Naive B cell (primary cell): ENCODE measurements at regions not wholly inside any gene's neighbourhood (a gene's known extent, or its start where the extent isn't known, plus 50 kb on each side); places are given as distances from the start of the nearest gene placed in this dataset.

Experiments used
- ATAC-seq, 2 donors: fragments of 150-1000 bp; cut with Tn5 transposase; 2 replicates each; pipeline ENCODE4 v1.10.0; 2021; ENCODE audit warnings: low read depth in 2 of 2, mild to moderate bottlenecking in 2 of 2, moderate library complexity in 2 of 2
- DNase-seq: peaks from one replicate; pipeline ENCODE4 v3.0.0; 2022
- H3K27ac Mint-ChIP-seq, 6 donors: one replicate each; pipeline ENCODE4 v1.8.0; 2020 to 2022; ENCODE audit warnings: mild to moderate bottlenecking in 6 of 6, mixed read lengths in 6 of 6, moderate library complexity in 5 of 6, inconsistent platforms in 2 of 6
- H3K27me3 Mint-ChIP-seq, 3 donors: one replicate each; pipeline ENCODE4 v1.8.0; 2021 to 2022; ENCODE audit warnings: mixed read lengths in 3 of 3, mild to moderate bottlenecking in 1 of 3
- H3K36me3 Mint-ChIP-seq, 2 donors: one replicate each; pipeline ENCODE4 v1.8.0; 2020 to 2022; ENCODE audit warnings: mixed read lengths in 2 of 2, inconsistent platforms in 1 of 2, mild to moderate bottlenecking in 1 of 2
- H3K4me1 Mint-ChIP-seq, 3 donors: one replicate each; pipeline ENCODE4 v1.8.0; 2020 to 2022; ENCODE audit warnings: mixed read lengths in 3 of 3, inconsistent platforms in 1 of 3, mild to moderate bottlenecking in 1 of 3, moderate library complexity in 1 of 3
- H3K4me3 Mint-ChIP-seq, 8 donors: one replicate each; pipeline ENCODE4 v1.8.0; 2020 to 2022; ENCODE audit warnings: mild to moderate bottlenecking in 8 of 8, mixed read lengths in 8 of 8, moderate library complexity in 8 of 8, inconsistent platforms in 2 of 8
- H3K9me3 Mint-ChIP-seq, 7 donors: one replicate each; pipeline ENCODE4 v1.8.0; 2020 to 2022; ENCODE audit warnings: mixed read lengths in 7 of 7, mild to moderate bottlenecking in 5 of 7, inconsistent platforms in 2 of 7, moderate library complexity in 1 of 7

- no peaks in the 10 kb centered on the region for H3K4me1 Mint-ChIP-seq
- H3K27me3 Mint-ChIP-seq: no peaks in the 10 kb centered on the region
- peak overlapping the region in 1 of 6 donors; percentile 88 for H3K27ac Mint-ChIP-seq
- DNase-seq (no peak), ATAC-seq (no peak)
- H3K9me3 Mint-ChIP-seq: peaks cover 0 to 2% (median 0%) of the 10 kb centered on the region in 7 donors
- H3K4me3 Mint-ChIP-seq: no peak overlapping the region
- H3K36me3 Mint-ChIP-seq: no peaks in the 10 kb centered on the region
Measured at GRCh38 chr7:136693166-136694119, 175.0 kb upstream of the CHRM2 start.

GRCh38 chr7:136692221-136692620 lies 176.2 kb upstream of the CHRM2 start:
- no peak for DNase-seq
- no peak overlapping the region for H3K27ac Mint-ChIP-seq
- H3K9me3 Mint-ChIP-seq: peaks cover 0 to 4% (median 0%) of the 10 kb centered on the region in 7 donors
- no peaks in the 10 kb centered on the region for H3K27me3 Mint-ChIP-seq
- no peaks in the 10 kb centered on the region for H3K4me1 Mint-ChIP-seq
- H3K4me3 Mint-ChIP-seq: no peak overlapping the region
- H3K36me3 Mint-ChIP-seq: no peaks in the 10 kb centered on the region
- no peak for ATAC-seq

- Mint-ChIP-seq H3K27me3 (no peaks in the 10 kb centered on the region), H3K36me3 (no peaks in the 10 kb centered on the region), H3K9me3 (peaks cover 0 to 4% (median 0%) of the 10 kb centered on the region in 7 donors), H3K4me3 (no peak overlapping the region), H3K27ac (no peak overlapping the region), H3K4me1 (no peaks in the 10 kb centered on the region)
- DNase-seq (no peak), ATAC-seq (no peak)
Measured at GRCh38 chr7:136688601-136689000, 179.9 kb upstream of the CHRM2 start.

GRCh38 chr7:136687693-136688322 lies 180.6 kb upstream of the CHRM2 start:
- no peak for DNase-seq
- Mint-ChIP-seq H3K36me3 (no peaks in the 10 kb centered on the region), H3K4me1 (no peaks in the 10 kb centered on the region), H3K27ac (no peak overlapping the region), H3K4me3 (no peak overlapping the region), H3K9me3 (peaks cover 0 to 4% (median 0%) of the 10 kb centered on the region in 7 donors), H3K27me3 (no peaks in the 10 kb centered on the region)
- no peak for ATAC-seq

GRCh38 chr7:136685501-136686173 lies 182.8 kb upstream of the CHRM2 start:
- peaks cover 0 to 4% (median 0%) of the 10 kb centered on the region in 7 donors for H3K9me3 Mint-ChIP-seq
- no peaks in the 10 kb centered on the region for H3K27me3 Mint-ChIP-seq
- ATAC-seq (no peak), DNase-seq (no peak)
- no peak overlapping the region for H3K4me3 Mint-ChIP-seq
- H3K4me1 Mint-ChIP-seq: no peaks in the 10 kb centered on the region
- H3K27ac Mint-ChIP-seq: peak overlapping the region in 1 of 6 donors; percentile 42
- no peaks in the 10 kb centered on the region for H3K36me3 Mint-ChIP-seq

GRCh38 chr7:136677471-136678365 lies 190.7 kb upstream of the CHRM2 start:
- DNase-seq (no peak), ATAC-seq (no peak)
- H3K27ac Mint-ChIP-seq: no peak overlapping the region
- H3K9me3 Mint-ChIP-seq: peaks cover 6 to 26% (median 13%) of the 10 kb centered on the region in 7 donors
- no peaks in the 10 kb centered on the region for H3K27me3 Mint-ChIP-seq
- H3K36me3 Mint-ChIP-seq: no peaks in the 10 kb centered on the region
- H3K4me1 Mint-ChIP-seq: no peaks in the 10 kb centered on the region
- H3K4me3 Mint-ChIP-seq: no peak overlapping the region

GRCh38 chr7:136667584-136667983 lies 200.9 kb upstream of the CHRM2 start:
- Mint-ChIP-seq H3K4me1 (no peaks in the 10 kb centered on the region), H3K4me3 (no peak overlapping the region), H3K36me3 (peaks cover 0 to 6% of the 10 kb centered on the region in 2 donors), H3K9me3 (peaks cover under 1 to 33% (median 15%) of the 10 kb centered on the region in 7 donors), H3K27me3 (no peaks in the 10 kb centered on the region), H3K27ac (no peak overlapping the region)
- ATAC-seq (no peak), DNase-seq (no peak)

- no peak for ATAC-seq
- Mint-ChIP-seq H3K27ac (no peak overlapping the region), H3K36me3 (no peaks in the 10 kb centered on the region), H3K4me1 (no peaks in the 10 kb centered on the region), H3K4me3 (no peak overlapping the region), H3K9me3 (peaks cover 0 to 17% (median 3%) of the 10 kb centered on the region in 7 donors), H3K27me3 (no peaks in the 10 kb centered on the region)
- DNase-seq: no peak
Measured at GRCh38 chr7:136665878-136666509, 202.5 kb upstream of the CHRM2 start.

GRCh38 chr7:136664537-136664936 lies 203.9 kb upstream of the CHRM2 start:
- H3K36me3 Mint-ChIP-seq: no peaks in the 10 kb centered on the region
- H3K27me3 Mint-ChIP-seq: no peaks in the 10 kb centered on the region
- no peak for ATAC-seq
- no peak overlapping the region for H3K27ac Mint-ChIP-seq
- H3K4me1 Mint-ChIP-seq: no peaks in the 10 kb centered on the region
- H3K9me3 Mint-ChIP-seq: peaks cover 0 to 4% (median 0%) of the 10 kb centered on the region in 7 donors
- DNase-seq: no peak
- no peak overlapping the region for H3K4me3 Mint-ChIP-seq

GRCh38 chr7:136657482-136657921 lies 210.9 kb upstream of the CHRM2 start:
- no peaks in the 10 kb centered on the region for H3K36me3 Mint-ChIP-seq
- no peaks in the 10 kb centered on the region for H3K4me1 Mint-ChIP-seq
- H3K27me3 Mint-ChIP-seq: no peaks in the 10 kb centered on the region
- DNase-seq (no peak), ATAC-seq (no peak)
- no peak overlapping the region for H3K27ac Mint-ChIP-seq
- H3K4me3 Mint-ChIP-seq: no peak overlapping the region
- H3K9me3 Mint-ChIP-seq: peaks cover 0 to 7% (median 3%) of the 10 kb centered on the region in 7 donors

- peaks cover 0 to 7% (median 4%) of the 10 kb centered on the region in 7 donors for H3K9me3 Mint-ChIP-seq
- DNase-seq (no peak), ATAC-seq (no peak)
- H3K36me3 Mint-ChIP-seq: no peaks in the 10 kb centered on the region
- H3K4me3 Mint-ChIP-seq: no peak overlapping the region
- H3K27ac Mint-ChIP-seq: no peak overlapping the region
- H3K4me1 Mint-ChIP-seq: no peaks in the 10 kb centered on the region
- no peaks in the 10 kb centered on the region for H3K27me3 Mint-ChIP-seq
Measured at GRCh38 chr7:136656516-136656915, 211.9 kb upstream of the CHRM2 start.

- Mint-ChIP-seq H3K4me3 (no peak overlapping the region), H3K27ac (no peak overlapping the region), H3K4me1 (no peaks in the 10 kb centered on the region), H3K36me3 (no peaks in the 10 kb centered on the region), H3K27me3 (no peaks in the 10 kb centered on the region), H3K9me3 (peaks cover 0 to 10% (median 5%) of the 10 kb centered on the region in 7 donors)
- no peak for ATAC-seq
- no peak for DNase-seq
Measured at GRCh38 chr7:136655414-136655813, 213.0 kb upstream of the CHRM2 start.
